ENCODE measurements at regions not wholly inside any gene's neighbourhood (a gene's known extent, or its start where the extent isn't known, plus 50 kb on each side); places are given as distances from the start of the nearest gene placed in this dataset.
"Not testable (repeated sequence)": the region's sequence is repeated elsewhere in the genome, so short reads cannot be mapped to it uniquely, and the experiment has no call there.

DNA sequence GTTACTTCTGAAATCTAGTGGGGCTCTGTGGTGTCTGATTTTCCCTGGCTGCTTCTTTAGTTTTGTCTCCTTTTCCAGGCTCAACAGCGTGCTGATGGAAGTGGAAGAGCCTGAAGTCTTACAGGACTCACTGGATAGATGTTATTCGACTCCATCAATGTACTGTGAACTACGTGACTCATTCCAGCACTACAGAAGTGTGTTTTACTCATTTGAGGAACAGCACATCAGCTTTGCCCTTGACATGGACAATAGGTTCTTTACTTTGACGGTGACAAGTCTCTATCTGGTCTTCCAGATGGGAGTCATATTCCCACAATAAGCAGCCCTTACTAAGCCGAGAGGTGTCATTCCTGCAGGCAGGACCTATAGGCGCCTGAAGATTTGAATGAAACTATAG, 51.1 kb downstream of the NBPF8 start:
- H3K27ac ChIP-seq (ENCODE audit: low read depth in 2 of 2, low read length in 1 of 2); H2AFZ ChIP-seq (ENCODE audit: low read depth); H3F3A ChIP-seq (replicated peaks; ENCODE audit: insufficient read depth); H3K9me3 ChIP-seq; H3K9me2 ChIP-seq; H3K4me3 ChIP-seq (ENCODE audit: low read depth in 2 of 2, low read length in 1 of 2); POLR2A ChIA-PET; H3K9ac ChIP-seq; H3K4me2 ChIP-seq; DNase-seq; H3K27me3 ChIP-seq (ENCODE audit: insufficient read depth); H3K79me2 ChIP-seq (ENCODE audit: insufficient read depth); H3K36me3 ChIP-seq (replicated peaks in 1 of 2; ENCODE audit: control insufficient read depth in 1 of 2, insufficient read depth in 2 of 2, low read length in 1 of 2); CTCF ChIA-PET; H4K20me1 ChIP-seq (ENCODE audit: insufficient read depth); H3K4me1 ChIP-seq (ENCODE audit: control insufficient read depth in 1 of 2, insufficient read depth in 2 of 2, low read depth in 1 of 2, low read length in 1 of 2): not testable (repeated sequence)
- 91% methylated on average over 6 of the region's 6 CpGs for WGBS (ENCODE audit: low lambda C conversion rate)

DNA sequence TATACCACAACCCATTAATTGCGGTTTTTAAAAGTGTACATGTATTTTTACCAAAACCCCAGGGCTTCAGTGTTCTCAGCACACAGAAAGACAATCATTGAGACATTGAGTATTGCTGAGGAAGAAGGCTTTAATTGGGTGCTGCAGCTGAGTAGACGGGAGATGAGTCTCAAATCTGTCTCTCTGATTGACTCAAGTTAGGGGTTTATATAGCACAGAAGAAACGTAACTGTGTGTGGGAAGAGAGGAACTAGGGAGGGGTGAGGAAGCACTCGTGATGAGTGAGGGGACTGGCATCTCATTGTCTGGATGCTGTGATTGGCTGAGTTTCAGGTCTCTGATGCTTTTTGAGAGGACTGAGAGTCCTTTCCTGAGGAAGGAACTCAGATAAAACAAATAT, 62.8 kb downstream of the NBPF8 start:
- H3K4me3 ChIP-seq (ENCODE audit: low read depth in 2 of 2, low read length in 1 of 2); H3K9ac ChIP-seq; H2AFZ ChIP-seq (ENCODE audit: low read depth); DNase-seq; H3K27me3 ChIP-seq (ENCODE audit: insufficient read depth); H3K9me2 ChIP-seq; CTCF ChIA-PET; H3K4me1 ChIP-seq (ENCODE audit: control insufficient read depth in 1 of 2, insufficient read depth in 2 of 2, low read depth in 1 of 2, low read length in 1 of 2); H3K9me3 ChIP-seq; H3F3A ChIP-seq (replicated peaks; ENCODE audit: insufficient read depth); H3K36me3 ChIP-seq (replicated peaks in 1 of 2; ENCODE audit: control insufficient read depth in 1 of 2, insufficient read depth in 2 of 2, low read length in 1 of 2); H3K79me2 ChIP-seq (ENCODE audit: insufficient read depth); H4K20me1 ChIP-seq (ENCODE audit: insufficient read depth); H3K27ac ChIP-seq (ENCODE audit: low read depth in 2 of 2, low read length in 1 of 2); POLR2A ChIA-PET; H3K4me2 ChIP-seq: not testable (repeated sequence)
- WGBS (ENCODE audit: low lambda C conversion rate): 84% methylated on average over 4 of the region's 4 CpGs

DNA sequence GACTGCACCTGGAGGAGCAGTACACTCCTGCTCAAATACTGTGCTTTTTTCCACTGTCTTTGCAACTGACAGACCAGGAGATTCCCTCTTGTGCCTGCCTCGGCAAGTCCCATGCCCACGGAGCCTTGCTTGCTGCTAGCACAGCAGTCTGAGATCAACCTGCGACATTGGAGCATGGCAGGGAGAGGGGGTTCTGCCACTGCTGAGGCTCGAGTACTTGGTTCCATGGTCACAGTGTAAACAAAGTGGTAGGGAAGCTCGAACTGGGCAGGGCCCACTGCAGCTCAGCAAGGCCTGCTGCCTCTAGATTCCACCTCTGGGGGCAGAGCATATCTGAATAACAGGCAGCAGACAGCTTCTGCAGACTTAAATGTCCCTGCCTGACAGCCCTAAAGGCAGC, 63.6 kb downstream of the NBPF8 start:
- H3K9me2 ChIP-seq; H2AFZ ChIP-seq (ENCODE audit: low read depth); H3K36me3 ChIP-seq (replicated peaks in 1 of 2; ENCODE audit: control insufficient read depth in 1 of 2, insufficient read depth in 2 of 2, low read length in 1 of 2); H3K4me2 ChIP-seq; H3K27me3 ChIP-seq (ENCODE audit: insufficient read depth); H4K20me1 ChIP-seq (ENCODE audit: insufficient read depth); POLR2A ChIA-PET; H3K4me1 ChIP-seq (ENCODE audit: control insufficient read depth in 1 of 2, insufficient read depth in 2 of 2, low read depth in 1 of 2, low read length in 1 of 2); H3K4me3 ChIP-seq (ENCODE audit: low read depth in 2 of 2, low read length in 1 of 2); H3K9ac ChIP-seq; H3K9me3 ChIP-seq; H3K79me2 ChIP-seq (ENCODE audit: insufficient read depth); H3K27ac ChIP-seq (ENCODE audit: low read depth in 2 of 2, low read length in 1 of 2); H3F3A ChIP-seq (replicated peaks; ENCODE audit: insufficient read depth); CTCF ChIA-PET; DNase-seq: not testable (repeated sequence)
- WGBS (ENCODE audit: low lambda C conversion rate): 85% methylated on average over 2 of the region's 5 CpGs

DNA sequence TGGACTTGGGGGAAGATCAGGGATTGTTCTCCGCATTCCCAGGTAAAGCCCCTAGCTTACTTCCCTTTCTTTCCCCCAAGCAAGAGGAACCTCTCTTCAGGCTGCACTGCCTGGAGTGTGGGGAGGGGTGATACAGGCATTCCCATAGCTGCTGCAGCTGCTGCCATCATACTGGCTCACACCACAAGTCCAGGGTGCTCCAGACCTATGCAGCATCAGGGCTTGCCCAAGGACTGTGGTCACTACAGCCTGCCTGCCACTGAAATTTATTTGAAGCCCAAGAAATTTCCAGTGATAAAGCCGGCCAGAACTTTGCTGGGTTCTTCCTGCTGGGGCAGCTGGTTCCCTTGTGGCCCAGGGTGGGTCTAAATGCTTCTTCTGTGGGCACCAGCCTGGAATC, 72.7 kb downstream of the NBPF8 start:
- H3K4me1 ChIP-seq (ENCODE audit: control insufficient read depth in 1 of 2, insufficient read depth in 2 of 2, low read depth in 1 of 2, low read length in 1 of 2); H4K20me1 ChIP-seq (ENCODE audit: insufficient read depth); H3K9ac ChIP-seq; H3K27me3 ChIP-seq (ENCODE audit: insufficient read depth); H3K27ac ChIP-seq (ENCODE audit: low read depth in 2 of 2, low read length in 1 of 2); DNase-seq; H3K4me3 ChIP-seq (ENCODE audit: low read depth in 2 of 2, low read length in 1 of 2); POLR2A ChIA-PET; H2AFZ ChIP-seq (ENCODE audit: low read depth); H3K9me2 ChIP-seq; H3K36me3 ChIP-seq (replicated peaks in 1 of 2; ENCODE audit: control insufficient read depth in 1 of 2, insufficient read depth in 2 of 2, low read length in 1 of 2); H3F3A ChIP-seq (replicated peaks; ENCODE audit: insufficient read depth); H3K79me2 ChIP-seq (ENCODE audit: insufficient read depth); H3K4me2 ChIP-seq; H3K9me3 ChIP-seq; CTCF ChIA-PET: not testable (repeated sequence)
- WGBS (ENCODE audit: low lambda C conversion rate): no CpG with 5 or more reads among the region's 2 CpGs

DNA sequence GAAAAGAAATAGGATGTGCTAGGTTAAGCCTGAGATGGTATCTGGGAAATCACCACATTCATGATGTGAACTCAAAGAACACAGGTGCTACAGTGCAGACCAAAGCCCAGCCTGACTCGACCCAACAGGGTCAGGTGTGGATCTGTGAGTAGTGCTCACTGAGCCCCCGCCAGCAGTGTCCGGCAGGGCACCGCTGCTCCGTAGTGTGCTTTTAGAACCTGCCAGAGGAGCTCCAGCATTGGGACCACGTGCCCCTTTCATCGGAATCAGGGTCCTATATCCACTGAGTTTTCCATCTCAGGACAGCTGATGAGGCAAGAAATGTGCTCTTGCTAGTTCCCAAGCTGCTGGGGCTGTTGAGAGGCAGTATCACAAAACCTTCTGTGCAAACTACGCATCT, 74.4 kb downstream of the NBPF8 start:
- H4K20me1 ChIP-seq (ENCODE audit: insufficient read depth); CTCF ChIA-PET; H3K79me2 ChIP-seq (ENCODE audit: insufficient read depth); POLR2A ChIA-PET; H3K27ac ChIP-seq (ENCODE audit: low read depth in 2 of 2, low read length in 1 of 2); H3K4me2 ChIP-seq; H3K4me3 ChIP-seq (ENCODE audit: low read depth in 2 of 2, low read length in 1 of 2); H3K27me3 ChIP-seq (ENCODE audit: insufficient read depth); H2AFZ ChIP-seq (ENCODE audit: low read depth); H3K9me2 ChIP-seq; DNase-seq; H3K9ac ChIP-seq; H3K36me3 ChIP-seq (replicated peaks in 1 of 2; ENCODE audit: control insufficient read depth in 1 of 2, insufficient read depth in 2 of 2, low read length in 1 of 2); H3K9me3 ChIP-seq; H3F3A ChIP-seq (replicated peaks; ENCODE audit: insufficient read depth); H3K4me1 ChIP-seq (ENCODE audit: control insufficient read depth in 1 of 2, insufficient read depth in 2 of 2, low read depth in 1 of 2, low read length in 1 of 2): not testable (repeated sequence)
- WGBS (ENCODE audit: low lambda C conversion rate): 95% methylated on average over 7 of the region's 8 CpGs

DNA sequence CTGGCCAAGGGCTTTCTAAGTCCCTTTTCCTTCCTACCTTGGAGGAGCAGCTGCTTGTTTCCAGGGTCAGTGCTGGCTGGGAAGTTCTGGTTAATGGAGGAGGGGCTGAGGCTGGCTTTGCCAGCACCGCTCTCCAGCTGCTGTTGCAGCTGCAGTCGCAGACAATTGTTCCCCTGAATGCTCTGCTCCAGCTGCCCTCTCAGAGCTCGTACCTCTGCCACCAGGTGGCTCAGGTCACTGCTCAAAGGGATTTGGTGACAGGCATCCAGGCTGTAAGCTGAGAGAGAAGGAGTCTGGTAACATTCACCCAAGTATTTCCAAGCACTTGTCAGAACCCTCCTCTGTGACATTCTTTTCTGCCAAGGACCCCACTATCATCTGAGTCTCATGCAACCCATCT, 82.3 kb downstream of the NBPF8 start:
- H3K9me2 ChIP-seq; H3K36me3 ChIP-seq (replicated peaks in 1 of 2; ENCODE audit: control insufficient read depth in 1 of 2, insufficient read depth in 2 of 2, low read length in 1 of 2); CTCF ChIA-PET; H3K9ac ChIP-seq; H3K27ac ChIP-seq (ENCODE audit: low read depth in 2 of 2, low read length in 1 of 2); H2AFZ ChIP-seq (ENCODE audit: low read depth); H3F3A ChIP-seq (replicated peaks; ENCODE audit: insufficient read depth); H3K4me1 ChIP-seq (ENCODE audit: control insufficient read depth in 1 of 2, insufficient read depth in 2 of 2, low read depth in 1 of 2, low read length in 1 of 2); H3K4me3 ChIP-seq (ENCODE audit: low read depth in 2 of 2, low read length in 1 of 2); DNase-seq; POLR2A ChIA-PET; H3K4me2 ChIP-seq; H3K79me2 ChIP-seq (ENCODE audit: insufficient read depth); H3K9me3 ChIP-seq; H3K27me3 ChIP-seq (ENCODE audit: insufficient read depth); H4K20me1 ChIP-seq (ENCODE audit: insufficient read depth): not testable (repeated sequence)
- no CpG with 5 or more reads among the region's 3 CpGs for WGBS (ENCODE audit: low lambda C conversion rate)

DNA sequence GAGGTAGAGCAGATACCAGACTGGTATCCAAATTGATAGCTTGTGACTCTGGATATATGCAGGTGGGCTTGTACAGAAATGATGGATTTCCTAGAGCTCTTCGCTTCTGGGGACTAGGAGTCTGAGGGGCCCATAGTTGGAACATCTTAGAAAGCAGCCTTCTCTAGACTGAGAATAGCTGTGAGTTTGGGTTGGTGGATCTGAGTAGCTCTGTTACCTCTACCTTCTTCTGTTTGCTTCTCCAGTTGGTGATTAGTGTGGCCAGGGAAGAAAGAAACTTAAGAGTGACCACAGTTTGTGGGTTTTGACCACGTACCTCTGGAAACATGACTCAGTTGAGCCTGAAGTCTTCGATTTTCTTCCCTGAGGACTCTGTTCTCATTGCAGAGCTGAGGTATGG, 88.4 kb downstream of the NBPF8 start:
- H3K27ac ChIP-seq (ENCODE audit: low read depth in 2 of 2, low read length in 1 of 2); H3K4me2 ChIP-seq; H3K9me2 ChIP-seq; H3K4me1 ChIP-seq (ENCODE audit: control insufficient read depth in 1 of 2, insufficient read depth in 2 of 2, low read depth in 1 of 2, low read length in 1 of 2); H2AFZ ChIP-seq (ENCODE audit: low read depth); H4K20me1 ChIP-seq (ENCODE audit: insufficient read depth); CTCF ChIA-PET; H3K79me2 ChIP-seq (ENCODE audit: insufficient read depth); DNase-seq; H3K4me3 ChIP-seq (ENCODE audit: low read depth in 2 of 2, low read length in 1 of 2); H3K9me3 ChIP-seq; POLR2A ChIA-PET; H3F3A ChIP-seq (replicated peaks; ENCODE audit: insufficient read depth); H3K27me3 ChIP-seq (ENCODE audit: insufficient read depth); H3K9ac ChIP-seq; H3K36me3 ChIP-seq (replicated peaks in 1 of 2; ENCODE audit: control insufficient read depth in 1 of 2, insufficient read depth in 2 of 2, low read length in 1 of 2): not testable (repeated sequence)
- WGBS (ENCODE audit: low lambda C conversion rate): 88% methylated on average over 2 of the region's 3 CpGs

All from SK-N-SH (cell line).